ENCODE measurements at regions not wholly inside any gene's neighbourhood (a gene's known extent, or its start where the extent isn't known, plus 50 kb on each side); places are given as distances from the start of the nearest gene placed in this dataset.

GRCh38 chr7:157467496-157468212, 130.8 kb downstream of the DNAJB6 start:
- H3K4me3 ChIP-seq (ENCODE audit: low read depth, low read length): no peak overlapping the region
- in situ Hi-C loops (cut with HindIII; ENCODE audit: low sequenced_read_pairs): no loop called here
- DNase-seq (ENCODE audit: low read depth): no peak
- no peak for TF ChIP-seq CTCF (IDR thresholded peaks at IDR 0.05; ENCODE audit: low read depth, low read length, missing control alignments)

DNA sequence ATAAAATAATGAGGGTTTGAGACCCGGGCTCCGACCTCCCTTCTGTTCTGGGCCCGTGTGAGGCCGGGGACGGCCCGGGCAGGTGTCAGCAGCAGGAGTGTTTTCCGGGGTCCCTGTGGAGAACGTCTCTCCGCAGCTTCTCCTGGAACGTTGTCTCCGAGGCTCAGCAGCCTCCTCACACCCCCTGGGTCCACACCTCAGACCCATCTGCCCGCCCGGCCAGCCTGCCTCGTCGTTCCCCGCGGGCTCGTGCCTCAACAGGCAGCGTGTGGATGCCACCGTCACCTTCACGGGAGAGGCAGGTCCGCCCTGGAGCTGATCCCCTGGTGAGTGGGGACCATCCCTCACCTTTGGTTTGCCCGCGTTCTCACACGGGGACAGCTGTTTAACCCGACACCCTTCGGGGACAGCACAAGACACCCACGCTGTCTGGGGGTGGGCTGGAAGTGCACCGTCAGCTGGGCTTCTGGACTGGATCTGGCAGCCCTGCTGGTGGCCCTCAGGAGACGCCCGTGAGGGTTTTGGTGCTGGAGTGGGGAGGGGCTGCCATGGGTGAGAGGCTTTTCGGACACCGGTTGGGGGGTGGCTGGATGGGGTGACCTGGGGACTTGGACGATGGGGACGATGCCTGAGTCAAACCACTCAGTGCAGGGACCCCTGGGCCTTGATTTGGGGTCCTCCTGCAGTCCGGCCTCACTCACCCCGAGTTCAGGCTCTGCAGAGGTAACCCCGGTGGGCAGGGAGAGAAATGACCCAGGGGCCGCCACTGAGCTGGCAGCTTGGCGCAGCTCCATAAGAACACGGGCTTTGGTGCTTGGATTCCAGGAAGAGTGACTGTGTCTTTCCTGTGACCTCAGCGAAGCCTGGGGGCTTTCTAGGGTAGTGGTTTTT, 131.7 kb downstream of the DNAJB6 start:
- no peak for TF ChIP-seq CTCF (IDR thresholded peaks at IDR 0.05; ENCODE audit: low read depth, low read length, missing control alignments)
- no peak for DNase-seq (ENCODE audit: low read depth)
- in situ Hi-C loops (cut with HindIII; ENCODE audit: low sequenced_read_pairs): no loop called here
- H3K4me3 ChIP-seq (ENCODE audit: low read depth, low read length): no peak overlapping the region

GRCh38 chr7:157469181-157470016, 132.6 kb downstream of the DNAJB6 start:
- TF ChIP-seq CTCF (IDR thresholded peaks at IDR 0.05; ENCODE audit: low read depth, low read length, missing control alignments): no peak
- DNase-seq (ENCODE audit: low read depth): no peak
- H3K4me3 ChIP-seq (ENCODE audit: low read depth, low read length): no peak overlapping the region
- in situ Hi-C loops (cut with HindIII; ENCODE audit: low sequenced_read_pairs): no loop called here

- TF ChIP-seq CTCF (IDR thresholded peaks at IDR 0.05; ENCODE audit: low read depth, low read length, missing control alignments): no peak
- H3K4me3 ChIP-seq (ENCODE audit: low read depth, low read length): no peak overlapping the region
- in situ Hi-C loops (cut with HindIII; ENCODE audit: low sequenced_read_pairs): no loop called here
- no peak for DNase-seq (ENCODE audit: low read depth)
Observed at GRCh38 chr7:157470017-157470322, 133.2 kb downstream of the DNAJB6 start.

GRCh38 chr7:157470701-157471131, 133.9 kb downstream of the DNAJB6 start:
- no peak for TF ChIP-seq CTCF (IDR thresholded peaks at IDR 0.05; ENCODE audit: low read depth, low read length, missing control alignments)
- H3K4me3 ChIP-seq (ENCODE audit: low read depth, low read length): no peak overlapping the region
- no peak for DNase-seq (ENCODE audit: low read depth)
- in situ Hi-C loops (cut with HindIII; ENCODE audit: low sequenced_read_pairs): no loop called here
